ENCODE measurements at regions not wholly inside any gene's neighbourhood (a gene's known extent, or its start where the extent isn't known, plus 50 kb on each side); places are given as distances from the start of the nearest gene placed in this dataset.

GRCh38 chrY:7461873-7462525 lies 550.4 kb upstream of the AMELY start:
- no peak overlapping the region for H3K4me3 ChIP-seq (ENCODE audit: low read depth in 1 of 3, low read length in 3 of 3)
- 86 to 88% methylated on average over 6 of the region's 6 CpGs; no CpG with 5 or more reads in 1 of the 3 donors for WGBS, 3 donors
- H3K9me3 ChIP-seq (ENCODE audit: control insufficient read depth in 2 of 2, insufficient read depth in 1 of 2, low read depth in 1 of 2, low read length in 1 of 2): no peaks in the 10 kb centered on the region
- FAIRE-seq: no peak
- no peaks in the 10 kb centered on the region for H3K4me1 ChIP-seq (ENCODE audit: control insufficient read depth in 3 of 3, insufficient read depth in 2 of 3, low read depth in 1 of 3, low read length in 2 of 3)
- DNase-seq: no peak
- H3K27me3 ChIP-seq (ENCODE audit: control insufficient read depth in 3 of 3, insufficient read depth in 3 of 3, low read length in 3 of 3): no peaks in the 10 kb centered on the region
- H3K36me3 ChIP-seq (ENCODE audit: control insufficient read depth in 3 of 3, insufficient read depth in 2 of 3, low read depth in 1 of 3, low read length in 3 of 3): no peaks in the 10 kb centered on the region
- H3K27ac ChIP-seq (ENCODE audit: low read depth in 1 of 3, low read length in 2 of 3): no peak overlapping the region

- FAIRE-seq: no peak
- Histone ChIP-seq H3K36me3 (ENCODE audit: control insufficient read depth in 3 of 3, insufficient read depth in 2 of 3, low read depth in 1 of 3, low read length in 3 of 3) (no peaks in the 10 kb centered on the region), H3K4me1 (ENCODE audit: control insufficient read depth in 3 of 3, insufficient read depth in 2 of 3, low read depth in 1 of 3, low read length in 2 of 3) (no peaks in the 10 kb centered on the region), H3K27me3 (ENCODE audit: control insufficient read depth in 3 of 3, insufficient read depth in 3 of 3, low read length in 3 of 3) (no peaks in the 10 kb centered on the region), H3K4me3 (ENCODE audit: low read depth in 1 of 3, low read length in 3 of 3) (no peak overlapping the region), H3K9me3 (ENCODE audit: control insufficient read depth in 2 of 2, insufficient read depth in 1 of 2, low read depth in 1 of 2, low read length in 1 of 2) (no peaks in the 10 kb centered on the region), H3K27ac (ENCODE audit: low read depth in 1 of 3, low read length in 2 of 3) (no peak overlapping the region)
- DNase-seq: no peak
These were observed 548.2 kb upstream of the AMELY start for GRCh38 chrY:7459802-7460201.

- H3K36me3 ChIP-seq (ENCODE audit: control insufficient read depth in 3 of 3, insufficient read depth in 2 of 3, low read depth in 1 of 3, low read length in 3 of 3): no peaks in the 10 kb centered on the region
- H3K4me3 ChIP-seq (ENCODE audit: low read depth in 1 of 3, low read length in 3 of 3): no peak overlapping the region
- no peak overlapping the region for H3K27ac ChIP-seq (ENCODE audit: low read depth in 1 of 3, low read length in 2 of 3)
- H3K4me1 ChIP-seq (ENCODE audit: control insufficient read depth in 3 of 3, insufficient read depth in 2 of 3, low read depth in 1 of 3, low read length in 2 of 3): no peaks in the 10 kb centered on the region
- DNase-seq (no peak), FAIRE-seq (no peak)
- H3K27me3 ChIP-seq (ENCODE audit: control insufficient read depth in 3 of 3, insufficient read depth in 3 of 3, low read length in 3 of 3): no peaks in the 10 kb centered on the region
- 20 to 33% methylated on average over 1 of the region's 1 CpG; no CpG with 5 or more reads in 1 of the 3 donors for WGBS, 3 donors
- H3K9me3 ChIP-seq (ENCODE audit: control insufficient read depth in 2 of 2, insufficient read depth in 1 of 2, low read depth in 1 of 2, low read length in 1 of 2): no peaks in the 10 kb centered on the region
These were observed 546.9 kb upstream of the AMELY start for GRCh38 chrY:7458301-7459078.

GRCh38 chrY:7457286-7458015 lies 545.9 kb upstream of the AMELY start:
- no peak for DNase-seq
- WGBS, 3 donors: 77 to 80% methylated on average over 4 of the region's 4 CpGs; no CpG with 5 or more reads in 1 of the 3 donors
- Histone ChIP-seq H3K27me3 (ENCODE audit: control insufficient read depth in 3 of 3, insufficient read depth in 3 of 3, low read length in 3 of 3) (no peaks in the 10 kb centered on the region), H3K36me3 (ENCODE audit: control insufficient read depth in 3 of 3, insufficient read depth in 2 of 3, low read depth in 1 of 3, low read length in 3 of 3) (no peaks in the 10 kb centered on the region), H3K4me1 (ENCODE audit: control insufficient read depth in 3 of 3, insufficient read depth in 2 of 3, low read depth in 1 of 3, low read length in 2 of 3) (no peaks in the 10 kb centered on the region), H3K4me3 (ENCODE audit: low read depth in 1 of 3, low read length in 3 of 3) (no peak overlapping the region), H3K27ac (ENCODE audit: low read depth in 1 of 3, low read length in 2 of 3) (no peak overlapping the region), H3K9me3 (ENCODE audit: control insufficient read depth in 2 of 2, insufficient read depth in 1 of 2, low read depth in 1 of 2, low read length in 1 of 2) (no peaks in the 10 kb centered on the region)
- no peak for FAIRE-seq

GRCh38 chrY:7455626-7456025 lies 544.1 kb upstream of the AMELY start:
- no peaks in the 10 kb centered on the region for H3K9me3 ChIP-seq (ENCODE audit: control insufficient read depth in 2 of 2, insufficient read depth in 1 of 2, low read depth in 1 of 2, low read length in 1 of 2)
- H3K27ac ChIP-seq (ENCODE audit: low read depth in 1 of 3, low read length in 2 of 3): no peak overlapping the region
- no peak for DNase-seq
- FAIRE-seq: no peak
- no peaks in the 10 kb centered on the region for H3K36me3 ChIP-seq (ENCODE audit: control insufficient read depth in 3 of 3, insufficient read depth in 2 of 3, low read depth in 1 of 3, low read length in 3 of 3)
- peaks cover 0 to 2% (median 0%) of the 10 kb centered on the region in 3 donors for H3K27me3 ChIP-seq (ENCODE audit: control insufficient read depth in 3 of 3, insufficient read depth in 3 of 3, low read length in 3 of 3)
- H3K4me1 ChIP-seq (ENCODE audit: control insufficient read depth in 3 of 3, insufficient read depth in 2 of 3, low read depth in 1 of 3, low read length in 2 of 3): no peaks in the 10 kb centered on the region
- 61 to 77% methylated on average over 4 of the region's 4 CpGs; no CpG with 5 or more reads in 1 of the 3 donors for WGBS, 3 donors
- no peak overlapping the region for H3K4me3 ChIP-seq (ENCODE audit: low read depth in 1 of 3, low read length in 3 of 3)

- peaks cover 0 to 2% (median 0%) of the 10 kb centered on the region in 3 donors for H3K27me3 ChIP-seq (ENCODE audit: control insufficient read depth in 3 of 3, insufficient read depth in 3 of 3, low read length in 3 of 3)
- FAIRE-seq: no peak
- H3K36me3 ChIP-seq (ENCODE audit: control insufficient read depth in 3 of 3, insufficient read depth in 2 of 3, low read depth in 1 of 3, low read length in 3 of 3): no peaks in the 10 kb centered on the region
- DNase-seq: no peak
- no peaks in the 10 kb centered on the region for H3K4me1 ChIP-seq (ENCODE audit: control insufficient read depth in 3 of 3, insufficient read depth in 2 of 3, low read depth in 1 of 3, low read length in 2 of 3)
- H3K4me3 ChIP-seq (ENCODE audit: low read depth in 1 of 3, low read length in 3 of 3): no peak overlapping the region
- H3K27ac ChIP-seq (ENCODE audit: low read depth in 1 of 3, low read length in 2 of 3): no peak overlapping the region
- WGBS, 3 donors: 91 to 94% methylated on average over 5 of the region's 5 CpGs; no CpG with 5 or more reads in 1 of the 3 donors
- H3K9me3 ChIP-seq (ENCODE audit: control insufficient read depth in 2 of 2, insufficient read depth in 1 of 2, low read depth in 1 of 2, low read length in 1 of 2): no peaks in the 10 kb centered on the region
These were observed 541.8 kb upstream of the AMELY start for GRCh38 chrY:7453336-7453735.

- FAIRE-seq (no peak), DNase-seq (no peak)
- WGBS, 3 donors: 40 to 68% methylated on average over 9 of the region's 9 CpGs; no CpG with 5 or more reads in 1 of the 3 donors
- peaks cover 0 to 2% (median 0%) of the 10 kb centered on the region in 3 donors for H3K27me3 ChIP-seq (ENCODE audit: control insufficient read depth in 3 of 3, insufficient read depth in 3 of 3, low read length in 3 of 3)
- H3K9me3 ChIP-seq (ENCODE audit: control insufficient read depth in 2 of 2, insufficient read depth in 1 of 2, low read depth in 1 of 2, low read length in 1 of 2): no peaks in the 10 kb centered on the region
- H3K27ac ChIP-seq (ENCODE audit: low read depth in 1 of 3, low read length in 2 of 3): no peak overlapping the region
- no peaks in the 10 kb centered on the region for H3K4me1 ChIP-seq (ENCODE audit: control insufficient read depth in 3 of 3, insufficient read depth in 2 of 3, low read depth in 1 of 3, low read length in 2 of 3)
- H3K4me3 ChIP-seq (ENCODE audit: low read depth in 1 of 3, low read length in 3 of 3): no peak overlapping the region
- no peaks in the 10 kb centered on the region for H3K36me3 ChIP-seq (ENCODE audit: control insufficient read depth in 3 of 3, insufficient read depth in 2 of 3, low read depth in 1 of 3, low read length in 3 of 3)
These were observed 540.7 kb upstream of the AMELY start for GRCh38 chrY:7452246-7452645.

- H3K4me1 ChIP-seq (ENCODE audit: control insufficient read depth in 3 of 3, insufficient read depth in 2 of 3, low read depth in 1 of 3, low read length in 2 of 3): no peaks in the 10 kb centered on the region
- H3K9me3 ChIP-seq (ENCODE audit: control insufficient read depth in 2 of 2, insufficient read depth in 1 of 2, low read depth in 1 of 2, low read length in 1 of 2): no peaks in the 10 kb centered on the region
- H3K36me3 ChIP-seq (ENCODE audit: control insufficient read depth in 3 of 3, insufficient read depth in 2 of 3, low read depth in 1 of 3, low read length in 3 of 3): no peaks in the 10 kb centered on the region
- peaks cover 0 to 2% (median 0%) of the 10 kb centered on the region in 3 donors for H3K27me3 ChIP-seq (ENCODE audit: control insufficient read depth in 3 of 3, insufficient read depth in 3 of 3, low read length in 3 of 3)
- WGBS, 3 donors: 84 to 95% methylated on average over 2 of the region's 2 CpGs; no CpG with 5 or more reads in 1 of the 3 donors
- FAIRE-seq: no peak
- DNase-seq: peak in 1 of 2 donors; percentile 1
- H3K27ac ChIP-seq (ENCODE audit: low read depth in 1 of 3, low read length in 2 of 3): no peak overlapping the region
- no peak overlapping the region for H3K4me3 ChIP-seq (ENCODE audit: low read depth in 1 of 3, low read length in 3 of 3)
These were observed 538.3 kb upstream of the AMELY start for GRCh38 chrY:7449860-7450259.
